ENCODE measurements at regions not wholly inside any gene's neighbourhood (a gene's known extent, or its start where the extent isn't known, plus 50 kb on each side); places are given as distances from the start of the nearest gene placed in this dataset.

GRCh38 chr7:15862781-15863165 lies 176.3 kb upstream of the MEOX2 start:
- no peak for DNase-seq (ENCODE audit: low read depth in 4 of 6, low spot score in 6 of 6)
- H3K36me3 ChIP-seq (ENCODE audit: control insufficient read depth, insufficient read depth, low read length), result no peaks in the 10 kb centered on the region
- no peaks in the 10 kb centered on the region for H3K27me3 ChIP-seq (ENCODE audit: control insufficient read depth, insufficient read depth, low read length)
- H3K27ac ChIP-seq (ENCODE audit: low read depth, low read length), result no peak overlapping the region
- H3K4me1 ChIP-seq (ENCODE audit: control insufficient read depth, insufficient read depth, low read length), result no peaks in the 10 kb centered on the region
- no peaks in the 10 kb centered on the region for H3K9me3 ChIP-seq (ENCODE audit: control insufficient read depth, insufficient read depth, low read length)
- H3K4me3 ChIP-seq (ENCODE audit: low read depth, low read length), result no peak overlapping the region

GRCh38 chr7:15862016-15862780 lies 175.7 kb upstream of the MEOX2 start:
- Histone ChIP-seq H3K36me3 (ENCODE audit: control insufficient read depth, insufficient read depth, low read length) (no peaks in the 10 kb centered on the region), H3K27me3 (ENCODE audit: control insufficient read depth, insufficient read depth, low read length) (no peaks in the 10 kb centered on the region), H3K27ac (ENCODE audit: low read depth, low read length) (no peak overlapping the region), H3K4me1 (ENCODE audit: control insufficient read depth, insufficient read depth, low read length) (no peaks in the 10 kb centered on the region), H3K4me3 (ENCODE audit: low read depth, low read length) (no peak overlapping the region), H3K9me3 (ENCODE audit: control insufficient read depth, insufficient read depth, low read length) (no peaks in the 10 kb centered on the region)
- WGBS (ENCODE audit: insufficient coverage), result 68% methylated on average over 2 of the region's 4 CpGs
- peak in 1 of 6 donors; percentile 80 for DNase-seq (ENCODE audit: low read depth in 4 of 6, low spot score in 6 of 6)

- Histone ChIP-seq H3K27me3 (ENCODE audit: control insufficient read depth, insufficient read depth, low read length) (no peaks in the 10 kb centered on the region), H3K9me3 (ENCODE audit: control insufficient read depth, insufficient read depth, low read length) (no peaks in the 10 kb centered on the region), H3K27ac (ENCODE audit: low read depth, low read length) (no peak overlapping the region), H3K4me1 (ENCODE audit: control insufficient read depth, insufficient read depth, low read length) (no peaks in the 10 kb centered on the region), H3K36me3 (ENCODE audit: control insufficient read depth, insufficient read depth, low read length) (no peaks in the 10 kb centered on the region), H3K4me3 (ENCODE audit: low read depth, low read length) (no peak overlapping the region)
- WGBS (ENCODE audit: insufficient coverage), result no CpG with 5 or more reads among the region's 1 CpG
- no peak for DNase-seq (ENCODE audit: low read depth in 4 of 6, low spot score in 6 of 6)
These were observed 173.9 kb upstream of the MEOX2 start for GRCh38 chr7:15860264-15860949.

- no peaks in the 10 kb centered on the region for H3K9me3 ChIP-seq (ENCODE audit: control insufficient read depth, insufficient read depth, low read length)
- no peak overlapping the region for H3K27ac ChIP-seq (ENCODE audit: low read depth, low read length)
- no peaks in the 10 kb centered on the region for H3K27me3 ChIP-seq (ENCODE audit: control insufficient read depth, insufficient read depth, low read length)
- H3K4me3 ChIP-seq (ENCODE audit: low read depth, low read length), result no peak overlapping the region
- WGBS (ENCODE audit: insufficient coverage), result 85% methylated on average over 2 of the region's 3 CpGs
- no peak for DNase-seq (ENCODE audit: low read depth in 4 of 6, low spot score in 6 of 6)
- H3K36me3 ChIP-seq (ENCODE audit: control insufficient read depth, insufficient read depth, low read length), result no peaks in the 10 kb centered on the region
- no peaks in the 10 kb centered on the region for H3K4me1 ChIP-seq (ENCODE audit: control insufficient read depth, insufficient read depth, low read length)
These were observed 170.5 kb upstream of the MEOX2 start for GRCh38 chr7:15857026-15857425.

GRCh38 chr7:15856311-15856710 lies 169.8 kb upstream of the MEOX2 start:
- H3K27me3 ChIP-seq (ENCODE audit: control insufficient read depth, insufficient read depth, low read length), result no peaks in the 10 kb centered on the region
- H3K4me1 ChIP-seq (ENCODE audit: control insufficient read depth, insufficient read depth, low read length), result no peaks in the 10 kb centered on the region
- H3K9me3 ChIP-seq (ENCODE audit: control insufficient read depth, insufficient read depth, low read length), result no peaks in the 10 kb centered on the region
- no peak overlapping the region for H3K27ac ChIP-seq (ENCODE audit: low read depth, low read length)
- DNase-seq (ENCODE audit: low read depth in 4 of 6, low spot score in 6 of 6), result no peak
- H3K4me3 ChIP-seq (ENCODE audit: low read depth, low read length), result no peak overlapping the region
- H3K36me3 ChIP-seq (ENCODE audit: control insufficient read depth, insufficient read depth, low read length), result no peaks in the 10 kb centered on the region

GRCh38 chr7:15855525-15856109 lies 169.1 kb upstream of the MEOX2 start:
- Histone ChIP-seq H3K9me3 (ENCODE audit: control insufficient read depth, insufficient read depth, low read length) (no peaks in the 10 kb centered on the region), H3K27ac (ENCODE audit: low read depth, low read length) (no peak overlapping the region), H3K4me1 (ENCODE audit: control insufficient read depth, insufficient read depth, low read length) (no peaks in the 10 kb centered on the region), H3K27me3 (ENCODE audit: control insufficient read depth, insufficient read depth, low read length) (no peaks in the 10 kb centered on the region), H3K4me3 (ENCODE audit: low read depth, low read length) (no peak overlapping the region), H3K36me3 (ENCODE audit: control insufficient read depth, insufficient read depth, low read length) (no peaks in the 10 kb centered on the region)
- DNase-seq (ENCODE audit: low read depth in 4 of 6, low spot score in 6 of 6), result no peak
- 78% methylated on average over 3 of the region's 6 CpGs for WGBS (ENCODE audit: insufficient coverage)

- no peaks in the 10 kb centered on the region for H3K9me3 ChIP-seq (ENCODE audit: control insufficient read depth, insufficient read depth, low read length)
- H3K4me1 ChIP-seq (ENCODE audit: control insufficient read depth, insufficient read depth, low read length), result no peaks in the 10 kb centered on the region
- H3K4me3 ChIP-seq (ENCODE audit: low read depth, low read length), result no peak overlapping the region
- no peaks in the 10 kb centered on the region for H3K27me3 ChIP-seq (ENCODE audit: control insufficient read depth, insufficient read depth, low read length)
- H3K27ac ChIP-seq (ENCODE audit: low read depth, low read length), result no peak overlapping the region
- 100% methylated on average over 2 of the region's 4 CpGs for WGBS (ENCODE audit: insufficient coverage)
- no peaks in the 10 kb centered on the region for H3K36me3 ChIP-seq (ENCODE audit: control insufficient read depth, insufficient read depth, low read length)
- DNase-seq (ENCODE audit: low read depth in 4 of 6, low spot score in 6 of 6), result no peak
These were observed 168.5 kb upstream of the MEOX2 start for GRCh38 chr7:15854841-15855524.

GRCh38 chr7:15853832-15854470 lies 167.5 kb upstream of the MEOX2 start:
- Histone ChIP-seq H3K4me3 (ENCODE audit: low read depth, low read length) (no peak overlapping the region), H3K9me3 (ENCODE audit: control insufficient read depth, insufficient read depth, low read length) (no peaks in the 10 kb centered on the region), H3K27me3 (ENCODE audit: control insufficient read depth, insufficient read depth, low read length) (no peaks in the 10 kb centered on the region), H3K27ac (ENCODE audit: low read depth, low read length) (no peak overlapping the region), H3K36me3 (ENCODE audit: control insufficient read depth, insufficient read depth, low read length) (no peaks in the 10 kb centered on the region), H3K4me1 (ENCODE audit: control insufficient read depth, insufficient read depth, low read length) (no peaks in the 10 kb centered on the region)
- DNase-seq (ENCODE audit: low read depth in 4 of 6, low spot score in 6 of 6), result no peak
- WGBS (ENCODE audit: insufficient coverage), result 88% methylated on average over 1 of the region's 2 CpGs

- no peaks in the 10 kb centered on the region for H3K9me3 ChIP-seq (ENCODE audit: control insufficient read depth, insufficient read depth, low read length)
- 96% methylated on average over 4 of the region's 6 CpGs for WGBS (ENCODE audit: insufficient coverage)
- DNase-seq (ENCODE audit: low read depth in 4 of 6, low spot score in 6 of 6), result no peak
- no peaks in the 10 kb centered on the region for H3K27me3 ChIP-seq (ENCODE audit: control insufficient read depth, insufficient read depth, low read length)
- H3K36me3 ChIP-seq (ENCODE audit: control insufficient read depth, insufficient read depth, low read length), result no peaks in the 10 kb centered on the region
- no peak overlapping the region for H3K27ac ChIP-seq (ENCODE audit: low read depth, low read length)
- H3K4me1 ChIP-seq (ENCODE audit: control insufficient read depth, insufficient read depth, low read length), result no peaks in the 10 kb centered on the region
- H3K4me3 ChIP-seq (ENCODE audit: low read depth, low read length), result no peak overlapping the region
These were observed 164.7 kb upstream of the MEOX2 start for GRCh38 chr7:15851201-15851600.

Data from spinal cord (tissue), 9 donors.